ENCODE measurements at regions not wholly inside any gene's neighbourhood (a gene's known extent, or its start where the extent isn't known, plus 50 kb on each side); places are given as distances from the start of the nearest gene placed in this dataset.

GRCh38 chr14:50045039-50045711 is 71.2 kb downstream of the VCPKMT start:
- TF ChIP-seq, protein P1, sequence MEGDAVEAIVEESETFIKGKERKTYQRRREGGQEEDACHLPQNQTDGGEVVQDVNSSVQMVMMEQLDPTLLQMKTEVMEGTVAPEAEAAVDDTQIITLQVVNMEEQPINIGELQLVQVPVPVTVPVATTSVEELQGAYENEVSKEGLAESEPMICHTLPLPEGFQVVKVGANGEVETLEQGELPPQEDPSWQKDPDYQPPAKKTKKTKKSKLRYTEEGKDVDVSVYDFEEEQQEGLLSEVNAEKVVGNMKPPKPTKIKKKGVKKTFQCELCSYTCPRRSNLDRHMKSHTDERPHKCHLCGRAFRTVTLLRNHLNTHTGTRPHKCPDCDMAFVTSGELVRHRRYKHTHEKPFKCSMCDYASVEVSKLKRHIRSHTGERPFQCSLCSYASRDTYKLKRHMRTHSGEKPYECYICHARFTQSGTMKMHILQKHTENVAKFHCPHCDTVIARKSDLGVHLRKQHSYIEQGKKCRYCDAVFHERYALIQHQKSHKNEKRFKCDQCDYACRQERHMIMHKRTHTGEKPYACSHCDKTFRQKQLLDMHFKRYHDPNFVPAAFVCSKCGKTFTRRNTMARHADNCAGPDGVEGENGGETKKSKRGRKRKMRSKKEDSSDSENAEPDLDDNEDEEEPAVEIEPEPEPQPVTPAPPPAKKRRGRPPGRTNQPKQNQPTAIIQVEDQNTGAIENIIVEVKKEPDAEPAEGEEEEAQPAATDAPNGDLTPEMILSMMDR (IDR thresholded peaks at IDR 0.05; ENCODE audit: insufficient read depth, low read length): no peak
- TF ChIP-seq POLR2AphosphoS5 (IDR thresholded peaks at IDR 0.05; ENCODE audit: low read depth): no peak
- TF ChIP-seq GABPA (IDR thresholded peaks at IDR 0.05; ENCODE audit: low read depth): no peak
- TF ChIP-seq SPI1 (IDR thresholded peaks at IDR 0.05; ENCODE audit: borderline replicate concordance, low read depth): no peak
